ENCODE measurements at regions not wholly inside any gene's neighbourhood (a gene's known extent, or its start where the extent isn't known, plus 50 kb on each side); places are given as distances from the start of the nearest gene placed in this dataset.

DNA sequence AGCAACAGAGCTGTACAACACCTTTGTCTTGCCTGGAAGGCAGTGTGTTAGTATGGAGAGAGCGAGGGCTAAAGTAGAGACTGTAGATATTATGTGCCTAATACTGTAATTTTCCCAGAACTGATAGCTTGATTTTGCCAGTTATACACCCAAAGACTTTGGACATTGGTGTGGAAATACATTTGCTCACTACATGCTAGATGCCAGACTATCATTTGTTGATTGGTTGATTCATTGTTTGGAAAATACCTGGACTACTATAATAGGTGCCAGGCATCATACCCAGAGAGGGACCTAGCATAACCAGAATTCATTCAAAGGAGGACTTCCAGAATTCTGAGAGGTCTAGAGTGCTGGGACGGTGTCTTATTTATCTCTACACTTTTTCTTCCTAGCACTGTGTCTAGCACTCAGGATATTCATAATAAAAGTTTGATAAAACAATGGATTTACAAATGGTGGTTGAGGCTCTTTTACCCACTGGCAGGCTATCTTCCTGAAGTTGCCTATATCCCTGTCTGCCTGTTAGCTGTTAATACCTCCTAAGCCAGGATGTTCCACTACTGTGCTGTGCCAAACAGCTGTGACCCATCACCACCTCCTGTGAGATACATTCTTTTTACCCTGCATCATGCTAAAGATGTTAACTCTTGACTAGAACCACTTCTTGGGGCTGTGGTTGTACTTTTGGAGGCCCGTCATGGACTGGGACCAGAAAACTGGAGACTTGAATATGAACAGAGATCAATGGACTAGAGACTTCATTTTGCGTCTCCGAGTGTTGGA is 72.2 kb upstream of the FUCA2 start (continued):
- TF ChIP-seq SUZ12 (IDR thresholded peaks at IDR 0.05; ENCODE audit: low read length) (no peak), SIX5 (IDR thresholded peaks at IDR 0.05; ENCODE audit: low read depth, low read length) (no peak), KDM5A (IDR thresholded peaks at IDR 0.05; ENCODE audit: low read length) (no peak), ZNF274 (IDR thresholded peaks at IDR 0.05; ENCODE audit: borderline replicate concordance, extremely low read depth, low read length) (no peak)

Data from H1 (cell line).